A673 (cell line): ENCODE measurements at regions not wholly inside any gene's neighbourhood (a gene's known extent, or its start where the extent isn't known, plus 50 kb on each side); places are given as distances from the start of the nearest gene placed in this dataset.

Experiments used
- BruUV-seq: library from RNA; stranded (reverse); fragments of 400-500 nt; replicated peaks from 2 replicates; lab custom pipeline; 2021; lab: Mats Ljungman, UMichigan
- CTCF ChIA-PET: fragments of 300-600 bp; sonication (Branson Sonifier 250); formaldehyde crosslinking; loops from one replicate; lab custom pipeline; 2022; ENCODE audit warnings: antibody characterized with exemption; lab: Charles Lee
- POLR2A ChIA-PET: fragments of 300-600 bp; sonication (Branson Sonifier 250); formaldehyde crosslinking; loops from one replicate; lab custom pipeline; 2022; ENCODE audit warnings: antibody characterized with exemption; ENCODE audit not compliant: low non-redundant PET; lab: Charles Lee
- DNase-seq: peaks from one replicate; pipeline ENCODE4 v3.0.0-alpha.2; 2015; ENCODE audit warnings: low spot score
- H3K27ac ChIP-seq: fragments of 200-600 bp; sonication (generic); 2 replicates; pipeline ENCODE4 v1.5.1; 2016; ENCODE audit warnings: mixed run types, low read depth, mild to moderate bottlenecking, mixed read lengths, antibody characterized with exemption, low read length; ENCODE audit not compliant: poor library complexity, severe bottlenecking
- H3K27me3 ChIP-seq: fragments of 200-600 bp; sonication (generic); replicated peaks from 2 replicates; pipeline ENCODE4 v1.6.1; 2017; ENCODE audit warnings: mixed run types, low read depth, mild to moderate bottlenecking, mixed read lengths, antibody characterized with exemption, low read length; ENCODE audit not compliant: insufficient read depth, poor library complexity
- H3K36me3 ChIP-seq: fragments of 200-600 bp; sonication (generic); 2 replicates; pipeline ENCODE4 v1.6.1; 2016; ENCODE audit warnings: mixed run types, mild to moderate bottlenecking, mixed read lengths, antibody characterized with exemption, low read length; ENCODE audit not compliant: insufficient read depth, poor library complexity, severe bottlenecking
- H3K4me1 ChIP-seq: fragments of 200-600 bp; sonication (generic); 2 replicates; pipeline ENCODE4 v1.6.1; 2017; ENCODE audit warnings: mixed run types, mild to moderate bottlenecking, mixed read lengths, antibody characterized with exemption, low read length; ENCODE audit not compliant: insufficient read depth, poor library complexity, severe bottlenecking
- H3K4me3 ChIP-seq: fragments of 200-600 bp; sonication (generic); 2 replicates; pipeline ENCODE4 v1.5.1; 2016; ENCODE audit warnings: low read depth, mixed run types, mild to moderate bottlenecking, mixed read lengths, low read length; ENCODE audit not compliant: poor library complexity, severe bottlenecking
- H3K9me3 ChIP-seq: fragments of 200-600 bp; sonication (generic); 2 replicates; pipeline ENCODE4 v1.6.1; 2016; ENCODE audit warnings: mixed run types, low read depth, mild to moderate bottlenecking, mixed read lengths, antibody characterized with exemption, low read length; ENCODE audit not compliant: poor library complexity, severe bottlenecking
- EZH2 ChIP-seq: fragments of 200-600 bp; sonication (generic); IDR thresholded peaks from 2 replicates; pipeline ENCODE4 v1.6.1; 2017; ENCODE audit warnings: borderline replicate concordance, low read depth, mild to moderate bottlenecking, mixed read lengths, antibody characterized with exemption, low read length; ENCODE audit not compliant: poor library complexity, severe bottlenecking
- intact Hi-C: fragments of 100-400 bp; cut with micrococcal nuclease; formaldehyde crosslinking; loops from one replicate; pipeline ENCODE4 v1.10.0; 2022; ENCODE audit not compliant: unreplicated experiment
- TF ChIP-seq, protein P1 (sequence below): fragments of 300-800, 200-600 bp; sonication (generic); conservative IDR thresholded peaks from 2 replicates; pipeline ENCODE4 v1.5.1; 2017; ENCODE audit warnings: low read depth, mild to moderate bottlenecking, antibody characterized with exemption, low read length, moderate library complexity, mixed read lengths

DNA sequence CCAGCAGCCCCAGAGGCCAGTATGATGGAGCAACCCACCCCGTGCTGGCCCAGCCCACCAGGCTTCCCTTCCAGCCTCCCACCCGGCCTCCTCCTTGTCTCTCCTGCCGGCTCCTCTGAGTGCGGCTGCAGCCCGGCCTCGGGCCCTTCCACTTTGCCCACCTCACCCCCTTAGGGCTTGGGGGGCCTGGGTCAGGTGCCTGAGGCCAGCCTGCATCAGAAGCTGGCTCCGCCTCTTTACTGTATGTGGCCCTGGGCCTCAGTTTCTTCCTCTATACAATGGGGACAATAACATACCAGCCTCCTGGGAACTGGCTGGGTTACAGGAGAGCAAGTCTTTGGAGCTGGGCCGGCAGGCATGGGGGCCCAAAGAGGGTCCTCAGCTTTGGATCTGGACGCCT, 221.1 kb upstream of the CIBAR2 start:
- Histone ChIP-seq H3K9me3 (no peaks in the 10 kb centered on the region), H3K27me3 (no peaks in the 10 kb centered on the region), H3K4me1 (peaks cover 48% of the 10 kb centered on the region), H3K36me3 (no peaks in the 10 kb centered on the region), H3K27ac (no peak overlapping the region), H3K4me3 (no peak overlapping the region)
- no peak for DNase-seq
- CTCF ChIA-PET, result no interaction called here
- intact Hi-C loops, result no loop called here
- POLR2A ChIA-PET, result no interaction called here
- BruUV-seq, result no TSS peak
- TF ChIP-seq, protein P1, sequence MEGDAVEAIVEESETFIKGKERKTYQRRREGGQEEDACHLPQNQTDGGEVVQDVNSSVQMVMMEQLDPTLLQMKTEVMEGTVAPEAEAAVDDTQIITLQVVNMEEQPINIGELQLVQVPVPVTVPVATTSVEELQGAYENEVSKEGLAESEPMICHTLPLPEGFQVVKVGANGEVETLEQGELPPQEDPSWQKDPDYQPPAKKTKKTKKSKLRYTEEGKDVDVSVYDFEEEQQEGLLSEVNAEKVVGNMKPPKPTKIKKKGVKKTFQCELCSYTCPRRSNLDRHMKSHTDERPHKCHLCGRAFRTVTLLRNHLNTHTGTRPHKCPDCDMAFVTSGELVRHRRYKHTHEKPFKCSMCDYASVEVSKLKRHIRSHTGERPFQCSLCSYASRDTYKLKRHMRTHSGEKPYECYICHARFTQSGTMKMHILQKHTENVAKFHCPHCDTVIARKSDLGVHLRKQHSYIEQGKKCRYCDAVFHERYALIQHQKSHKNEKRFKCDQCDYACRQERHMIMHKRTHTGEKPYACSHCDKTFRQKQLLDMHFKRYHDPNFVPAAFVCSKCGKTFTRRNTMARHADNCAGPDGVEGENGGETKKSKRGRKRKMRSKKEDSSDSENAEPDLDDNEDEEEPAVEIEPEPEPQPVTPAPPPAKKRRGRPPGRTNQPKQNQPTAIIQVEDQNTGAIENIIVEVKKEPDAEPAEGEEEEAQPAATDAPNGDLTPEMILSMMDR, result no peak
- TF ChIP-seq EZH2, result no peak

DNA sequence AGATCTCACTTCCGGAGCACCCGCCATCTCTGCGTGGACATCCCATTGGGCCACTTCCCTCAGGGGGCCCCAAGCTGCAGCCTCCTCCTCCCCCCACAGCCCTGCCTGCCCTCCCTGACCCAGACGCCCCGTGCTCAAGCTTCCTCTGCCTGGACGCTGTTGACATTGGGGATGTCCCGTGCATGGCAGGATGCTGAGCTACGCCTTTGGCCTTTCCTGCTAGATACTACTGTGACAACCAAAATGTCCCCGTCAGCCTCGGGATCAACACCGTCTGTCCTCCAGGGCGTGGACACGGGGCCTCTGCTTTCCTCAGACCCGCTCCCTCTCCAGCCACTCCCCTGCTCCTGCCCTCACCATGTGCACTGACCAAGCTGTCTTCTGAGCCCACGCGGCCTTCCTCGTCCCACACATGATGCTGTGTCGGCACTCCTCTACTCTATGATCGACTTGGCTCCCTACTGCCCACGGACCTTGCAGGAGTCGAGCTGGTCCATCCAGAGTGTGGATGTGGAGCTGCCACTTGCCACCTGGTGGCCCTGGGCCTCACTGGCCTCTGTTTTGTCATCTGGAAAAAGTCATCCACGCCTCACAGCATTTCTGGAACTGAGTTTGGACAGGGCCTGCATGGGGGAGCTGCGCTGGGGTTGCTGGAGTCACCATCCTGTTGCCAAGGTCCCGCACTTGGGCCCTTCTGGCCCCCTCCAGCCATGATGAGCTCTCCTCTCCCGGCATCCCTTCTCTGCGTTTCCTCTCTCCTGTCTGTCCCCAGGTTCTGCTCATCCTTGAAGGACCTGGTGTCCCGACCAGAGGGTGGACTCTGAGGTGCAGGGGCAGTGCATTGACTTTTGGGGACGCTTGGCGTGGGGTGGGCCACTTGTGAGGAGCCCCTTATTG, 221.7 kb upstream of the CIBAR2 start:
- H3K9me3 ChIP-seq, result no peaks in the 10 kb centered on the region
- H3K27me3 ChIP-seq, result no peaks in the 10 kb centered on the region
- CTCF ChIA-PET, result no interaction called here
- POLR2A ChIA-PET, result no interaction called here
- DNase-seq, result no peak
- no peak overlapping the region for H3K27ac ChIP-seq
- H3K4me3 ChIP-seq, result no peak overlapping the region
- H3K4me1 ChIP-seq, result peaks cover 42% of the 10 kb centered on the region
- no peak for TF ChIP-seq EZH2
- TF ChIP-seq, protein P1, result no peak
- intact Hi-C loops, result no loop called here
- H3K36me3 ChIP-seq, result no peaks in the 10 kb centered on the region
- no TSS peak for BruUV-seq

DNA sequence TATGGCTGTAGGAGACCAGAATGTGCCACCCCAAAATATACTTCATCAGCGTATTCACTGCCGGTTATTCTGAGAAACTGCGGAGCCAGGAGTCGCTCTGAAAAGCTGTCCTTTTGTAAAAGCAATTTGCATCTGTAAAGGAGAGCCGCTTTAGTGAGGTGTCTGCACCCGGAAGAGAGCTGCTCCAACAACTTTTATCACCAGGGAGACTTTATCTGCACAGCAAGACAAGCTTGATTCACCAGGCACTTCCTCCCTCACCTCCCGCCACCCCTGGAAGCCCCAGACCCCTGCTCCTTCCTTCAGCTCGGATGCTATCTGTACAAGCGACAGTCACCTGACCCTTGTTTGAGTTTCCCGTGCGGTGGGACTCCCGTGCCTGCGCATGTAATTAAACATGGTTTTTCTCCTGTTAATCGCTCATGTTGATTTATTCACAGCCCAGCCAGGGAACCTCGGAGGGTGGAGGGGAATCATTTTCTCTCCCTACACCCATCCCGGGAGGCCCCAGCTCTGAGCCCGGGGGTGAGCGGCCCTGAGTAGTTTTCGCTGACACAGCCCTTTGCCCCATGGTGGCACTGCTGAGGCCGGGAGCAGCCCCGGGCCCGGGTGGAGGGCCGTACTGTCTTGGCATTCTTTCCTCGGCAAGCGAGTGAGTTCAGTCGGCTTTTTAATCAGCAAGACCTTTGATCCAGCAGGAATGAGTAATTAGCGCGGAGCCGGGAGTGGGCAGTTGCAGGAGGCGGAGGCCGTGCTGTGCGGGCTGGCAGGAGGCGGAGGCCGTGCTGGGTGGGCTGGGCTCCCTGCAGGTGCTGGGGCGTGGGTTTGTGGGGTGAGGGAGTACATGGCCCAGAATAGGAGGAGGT, 222.7 kb upstream of the CIBAR2 start:
- TF ChIP-seq, protein P1, result no peak
- TF ChIP-seq EZH2, result no peak
- no peaks in the 10 kb centered on the region for H3K36me3 ChIP-seq
- H3K4me3 ChIP-seq, result no peak overlapping the region
- peak overlapping the region; percentile 27 for H3K27ac ChIP-seq
- peaks cover 36% of the 10 kb centered on the region for H3K4me1 ChIP-seq
- ChIA-PET POLR2A (no interaction called here), CTCF (no interaction called here)
- no peaks in the 10 kb centered on the region for H3K27me3 ChIP-seq
- peak; percentile 45 for DNase-seq
- H3K9me3 ChIP-seq, result no peaks in the 10 kb centered on the region
- intact Hi-C loops, result no loop called here
- no TSS peak for BruUV-seq
